ENCODE measurements at regions not wholly inside any gene's neighbourhood (a gene's known extent, or its start where the extent isn't known, plus 50 kb on each side); places are given as distances from the start of the nearest gene placed in this dataset.
"Not testable (repeated sequence)": the region's sequence is repeated elsewhere in the genome, so short reads cannot be mapped to it uniquely, and the experiment has no call there.

GRCh38 chr2:8611246-8611645 is 70.6 kb upstream of the ID2 start:
- H3K36me3 ChIP-seq = no peaks in the 10 kb centered on the region
- H3K9me3 ChIP-seq = no peaks in the 10 kb centered on the region
- no peaks in the 10 kb centered on the region for H3K4me1 ChIP-seq
- TF ChIP-seq CTCF (IDR thresholded peaks at IDR 0.05) = no peak
- TF ChIP-seq POLR2A (IDR thresholded peaks at IDR 0.05) = no peak
- intact Hi-C loops (cut with DNase I; ENCODE audit: low total_unique reads) = no loop called here
- DNase-seq = no peak
- H3K27me3 ChIP-seq = no peaks in the 10 kb centered on the region
- no peak overlapping the region for H3K4me3 ChIP-seq
- H3K27ac ChIP-seq = no peak overlapping the region

- no peaks in the 10 kb centered on the region for H3K27me3 ChIP-seq
- TF ChIP-seq POLR2A (IDR thresholded peaks at IDR 0.05) (no peak), CTCF (IDR thresholded peaks at IDR 0.05) (no peak)
- no peaks in the 10 kb centered on the region for H3K4me1 ChIP-seq
- H3K27ac ChIP-seq = no peak overlapping the region
- intact Hi-C loops (cut with DNase I; ENCODE audit: low total_unique reads) = no loop called here
- no peaks in the 10 kb centered on the region for H3K36me3 ChIP-seq
- DNase-seq = no peak
- H3K9me3 ChIP-seq = no peaks in the 10 kb centered on the region
- no peak overlapping the region for H3K4me3 ChIP-seq
These were observed 70.2 kb upstream of the ID2 start for GRCh38 chr2:8611700-8612099.

GRCh38 chr2:8612734-8613179 is 69.1 kb upstream of the ID2 start:
- Histone ChIP-seq H3K27ac (no peak overlapping the region), H3K9me3 (no peaks in the 10 kb centered on the region), H3K4me3 (no peak overlapping the region), H3K27me3 (no peaks in the 10 kb centered on the region), H3K36me3 (no peaks in the 10 kb centered on the region), H3K4me1 (no peaks in the 10 kb centered on the region)
- no peak for DNase-seq
- no peak for TF ChIP-seq CTCF (IDR thresholded peaks at IDR 0.05)
- no peak for TF ChIP-seq POLR2A (IDR thresholded peaks at IDR 0.05)
- intact Hi-C loops (cut with DNase I; ENCODE audit: low total_unique reads) = no loop called here

GRCh38 chr2:8613207-8613999 is 68.5 kb upstream of the ID2 start:
- intact Hi-C loops (cut with DNase I; ENCODE audit: low total_unique reads); DNase-seq; H3K4me1 ChIP-seq: not testable (repeated sequence)

GRCh38 chr2:8614646-8615045 is 67.2 kb upstream of the ID2 start:
- DNase-seq = no peak

More at GRCh38 chr2:8613207-8613999, 68.5 kb upstream of the ID2 start:
- H3K4me3 ChIP-seq, H3K27ac ChIP-seq, H3K27me3 ChIP-seq, H3K36me3 ChIP-seq, H3K9me3 ChIP-seq: not testable (repeated sequence)

More at GRCh38 chr2:8614646-8615045, 67.2 kb upstream of the ID2 start:
- Histone ChIP-seq H3K4me3 (no peak overlapping the region), H3K27me3 (no peaks in the 10 kb centered on the region), H3K36me3 (no peaks in the 10 kb centered on the region), H3K4me1 (no peaks in the 10 kb centered on the region), H3K27ac (no peak overlapping the region), H3K9me3 (no peaks in the 10 kb centered on the region)
- TF ChIP-seq CTCF (IDR thresholded peaks at IDR 0.05) (no peak), POLR2A (IDR thresholded peaks at IDR 0.05) (no peak)
- intact Hi-C loops (cut with DNase I; ENCODE audit: low total_unique reads) = no loop called here
